ENCODE measurements at regions not wholly inside any gene's neighbourhood (a gene's known extent, or its start where the extent isn't known, plus 50 kb on each side); places are given as distances from the start of the nearest gene placed in this dataset.

DNA sequence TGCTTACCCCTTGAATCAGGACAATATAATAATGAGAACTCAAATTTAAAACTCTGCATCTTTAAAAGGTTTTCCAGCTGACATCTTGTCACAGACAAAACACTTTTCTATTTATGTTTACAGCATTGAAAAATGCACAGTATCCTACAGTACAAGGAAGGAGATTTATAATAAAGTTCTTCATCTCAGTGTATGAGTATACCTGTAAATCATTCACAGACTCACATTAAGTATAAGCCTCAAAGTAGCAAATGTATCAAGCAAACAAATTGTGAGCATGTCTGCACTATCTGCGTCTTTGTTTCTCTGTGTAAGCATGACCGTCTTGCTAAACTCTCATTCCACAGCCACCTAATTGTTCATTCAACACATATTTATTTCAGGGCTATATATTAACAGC lies 52.8 kb downstream of the PPP1R2C start:
- Mint-ChIP-seq H3K4me1 (ENCODE audit: low read depth) (no peaks in the 10 kb centered on the region), H3K27me3 (ENCODE audit: low read depth) (no peaks in the 10 kb centered on the region), H3K36me3 (ENCODE audit: low read depth) (peaks cover 3% of the 10 kb centered on the region), H3K4me3 (no peak overlapping the region), H3K9me3 (peaks cover 3% of the 10 kb centered on the region), H3K27ac (no peak overlapping the region)

DNA sequence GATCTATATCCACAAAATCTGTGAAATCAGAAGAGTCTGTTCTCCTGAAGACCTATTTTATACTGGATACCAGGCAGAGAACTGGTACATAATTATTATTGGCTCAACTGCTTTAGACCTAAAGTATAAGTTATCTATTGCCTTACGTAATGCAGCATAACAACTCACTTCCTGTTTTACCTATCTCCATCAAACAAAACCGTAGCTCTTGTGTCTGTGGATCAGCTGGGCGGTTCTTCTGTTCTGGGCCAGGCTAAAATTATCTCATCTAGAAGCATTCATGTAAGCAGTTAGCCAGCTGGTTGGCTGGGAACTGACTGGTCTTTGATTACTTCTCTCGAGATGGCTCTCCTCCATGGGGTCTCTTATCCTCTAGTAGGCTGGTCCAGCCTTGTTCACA lies 57.8 kb downstream of the PPP1R2C start:
- Mint-ChIP-seq H3K4me3 (no peak overlapping the region), H3K9me3 (no peaks in the 10 kb centered on the region), H3K27me3 (ENCODE audit: low read depth) (no peaks in the 10 kb centered on the region), H3K27ac (no peak overlapping the region), H3K36me3 (ENCODE audit: low read depth) (peaks cover 3% of the 10 kb centered on the region), H3K4me1 (ENCODE audit: low read depth) (peaks cover 2% of the 10 kb centered on the region)

DNA sequence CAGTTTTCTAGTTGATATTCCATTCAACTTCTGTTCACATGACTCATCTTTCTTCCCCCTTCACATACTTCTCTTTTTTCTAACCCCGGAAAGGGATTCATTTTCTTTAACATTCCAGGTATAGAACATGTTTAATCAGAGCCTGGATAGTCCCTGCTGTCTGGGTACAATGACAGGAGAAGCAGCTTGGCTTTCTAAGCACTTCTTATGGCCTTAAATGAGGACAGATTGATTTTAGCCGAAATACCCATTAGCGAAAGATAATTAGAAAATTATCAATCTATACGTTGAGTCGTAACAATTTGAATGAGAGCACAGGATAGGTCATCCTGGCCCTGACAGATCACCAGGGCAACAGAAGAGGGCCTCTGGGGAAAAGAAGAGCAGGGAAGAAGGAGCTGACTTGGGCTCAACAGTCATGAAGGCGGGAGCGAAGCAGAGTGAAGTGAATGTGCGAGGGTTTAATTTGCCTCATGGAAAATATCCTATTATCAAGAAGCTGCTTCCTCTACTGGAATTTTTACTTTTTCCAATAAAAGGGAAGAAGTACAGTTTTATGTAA lies 62.2 kb downstream of the PPP1R2C start:
- H3K9me3 Mint-ChIP-seq = no peaks in the 10 kb centered on the region
- no peaks in the 10 kb centered on the region for H3K27me3 Mint-ChIP-seq (ENCODE audit: low read depth)
- no peaks in the 10 kb centered on the region for H3K36me3 Mint-ChIP-seq (ENCODE audit: low read depth)
- H3K4me1 Mint-ChIP-seq (ENCODE audit: low read depth) = peaks cover 2% of the 10 kb centered on the region
- no peak overlapping the region for H3K4me3 Mint-ChIP-seq
- no peak overlapping the region for H3K27ac Mint-ChIP-seq

DNA sequence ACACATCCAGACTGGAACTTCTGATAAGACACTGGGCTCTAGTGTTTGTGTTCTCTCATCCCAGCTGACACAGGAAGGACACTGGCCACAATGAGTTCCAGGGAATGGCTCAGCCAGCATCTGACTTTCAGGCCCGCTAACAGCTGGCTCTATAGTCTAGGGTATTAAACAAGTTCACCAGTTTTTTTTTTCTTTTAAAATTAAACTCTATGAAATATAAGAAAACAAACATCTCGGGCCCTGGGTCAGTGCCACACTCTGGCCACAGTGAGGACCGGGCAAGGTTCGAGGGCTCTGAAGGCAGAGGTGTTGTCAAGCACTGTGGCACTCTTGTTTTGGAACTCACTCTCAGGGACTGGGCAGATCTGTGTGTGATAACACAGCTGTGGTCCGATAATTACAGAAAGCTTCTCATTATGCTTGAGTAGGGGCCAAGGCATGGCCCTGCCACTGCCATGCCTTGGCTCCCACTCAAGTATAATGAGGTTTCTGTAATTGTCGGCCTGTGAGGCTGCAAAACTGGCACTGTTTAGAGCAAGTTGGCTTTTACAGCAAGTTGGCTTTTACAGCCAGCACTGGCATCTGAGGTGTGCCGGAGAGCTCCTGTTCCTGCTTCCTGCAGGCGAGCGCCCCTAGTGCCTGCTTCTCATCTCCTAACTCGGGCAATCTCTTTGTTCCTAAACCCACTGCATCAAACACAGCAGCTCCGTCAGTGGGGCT lies 62.8 kb downstream of the PPP1R2C start:
- Mint-ChIP-seq H3K4me1 (ENCODE audit: low read depth) (peaks cover 2% of the 10 kb centered on the region), H3K36me3 (ENCODE audit: low read depth) (no peaks in the 10 kb centered on the region), H3K27me3 (ENCODE audit: low read depth) (no peaks in the 10 kb centered on the region), H3K9me3 (no peaks in the 10 kb centered on the region), H3K4me3 (no peak overlapping the region), H3K27ac (no peak overlapping the region)

DNA sequence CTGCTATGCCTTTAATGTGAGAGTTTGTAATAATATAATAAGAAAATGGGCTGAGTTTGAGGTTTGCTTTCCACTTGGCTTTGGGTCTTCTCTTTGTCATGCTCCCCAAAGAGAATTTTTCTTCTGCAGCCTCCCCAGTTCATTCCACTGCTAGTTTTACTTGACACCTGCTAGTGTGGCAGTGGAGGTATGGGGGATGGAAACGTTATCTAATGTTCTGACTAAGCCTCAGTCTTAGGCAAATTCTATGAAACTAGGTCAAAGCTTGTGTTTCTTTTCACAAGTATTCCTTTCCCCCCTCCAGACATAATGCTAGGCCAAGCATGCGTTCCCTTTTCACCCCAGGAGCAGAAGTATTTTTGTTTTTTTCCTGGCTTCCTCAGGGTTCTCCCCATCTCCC lies 67.5 kb downstream of the PPP1R2C start:
- no peaks in the 10 kb centered on the region for H3K27me3 Mint-ChIP-seq (ENCODE audit: low read depth)
- H3K4me1 Mint-ChIP-seq (ENCODE audit: low read depth) = peaks cover 3% of the 10 kb centered on the region
- H3K4me3 Mint-ChIP-seq = no peak overlapping the region
- no peaks in the 10 kb centered on the region for H3K36me3 Mint-ChIP-seq (ENCODE audit: low read depth)
- H3K27ac Mint-ChIP-seq = no peak overlapping the region
- H3K9me3 Mint-ChIP-seq = no peaks in the 10 kb centered on the region

DNA sequence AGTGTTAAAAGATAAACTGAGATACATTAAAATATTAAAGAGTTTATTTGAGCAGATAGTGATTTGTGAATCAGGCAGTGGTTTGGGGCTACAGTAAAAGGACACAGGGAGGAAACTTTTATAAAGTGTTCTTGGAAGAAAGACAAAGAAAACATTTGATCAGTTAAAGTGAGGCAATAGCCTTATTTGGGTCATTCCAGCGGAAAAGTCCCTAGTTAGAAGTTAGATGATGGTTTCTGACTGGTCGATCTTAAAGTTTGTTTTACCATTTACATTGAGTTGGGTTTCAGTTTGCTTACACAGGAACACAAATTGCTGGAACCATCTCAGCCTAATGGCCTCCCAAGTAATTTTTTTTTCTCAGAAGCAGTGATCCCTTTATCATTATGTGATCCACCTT lies 69.7 kb downstream of the PPP1R2C start:
- Mint-ChIP-seq H3K9me3 (no peaks in the 10 kb centered on the region), H3K27ac (no peak overlapping the region), H3K27me3 (ENCODE audit: low read depth) (no peaks in the 10 kb centered on the region), H3K4me3 (no peak overlapping the region), H3K4me1 (ENCODE audit: low read depth) (peaks cover 9% of the 10 kb centered on the region), H3K36me3 (ENCODE audit: low read depth) (no peaks in the 10 kb centered on the region)

GRCh38 chrX:42707742-42708141 lies 70.2 kb downstream of the PPP1R2C start:
- Mint-ChIP-seq H3K36me3 (ENCODE audit: low read depth) (no peaks in the 10 kb centered on the region), H3K4me1 (ENCODE audit: low read depth) (peaks cover 9% of the 10 kb centered on the region), H3K27ac (no peak overlapping the region), H3K27me3 (ENCODE audit: low read depth) (no peaks in the 10 kb centered on the region), H3K9me3 (no peaks in the 10 kb centered on the region), H3K4me3 (no peak overlapping the region)

DNA sequence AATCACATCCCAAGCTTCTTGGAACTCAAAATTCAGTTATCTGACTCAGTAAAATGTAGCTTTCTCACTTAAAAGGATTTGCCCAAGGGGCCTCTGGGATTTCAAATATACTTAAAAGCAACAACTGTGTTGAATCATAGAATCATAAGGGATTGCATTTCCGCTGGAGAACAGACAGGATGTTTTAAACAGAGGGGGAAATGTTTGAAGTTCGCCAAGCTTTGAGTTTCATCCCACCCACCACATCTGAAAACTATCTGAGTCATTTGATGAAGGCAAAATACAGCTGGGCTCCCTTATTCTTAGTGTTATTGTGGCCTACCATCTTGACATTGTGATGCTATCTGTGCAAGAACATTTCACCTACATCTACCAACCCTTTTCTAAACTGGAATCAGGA lies 73.5 kb downstream of the PPP1R2C start:
- Mint-ChIP-seq H3K27ac (no peak overlapping the region), H3K4me1 (ENCODE audit: low read depth) (peaks cover 7% of the 10 kb centered on the region), H3K27me3 (ENCODE audit: low read depth) (no peaks in the 10 kb centered on the region), H3K9me3 (no peaks in the 10 kb centered on the region), H3K36me3 (ENCODE audit: low read depth) (no peaks in the 10 kb centered on the region), H3K4me3 (no peak overlapping the region)

DNA sequence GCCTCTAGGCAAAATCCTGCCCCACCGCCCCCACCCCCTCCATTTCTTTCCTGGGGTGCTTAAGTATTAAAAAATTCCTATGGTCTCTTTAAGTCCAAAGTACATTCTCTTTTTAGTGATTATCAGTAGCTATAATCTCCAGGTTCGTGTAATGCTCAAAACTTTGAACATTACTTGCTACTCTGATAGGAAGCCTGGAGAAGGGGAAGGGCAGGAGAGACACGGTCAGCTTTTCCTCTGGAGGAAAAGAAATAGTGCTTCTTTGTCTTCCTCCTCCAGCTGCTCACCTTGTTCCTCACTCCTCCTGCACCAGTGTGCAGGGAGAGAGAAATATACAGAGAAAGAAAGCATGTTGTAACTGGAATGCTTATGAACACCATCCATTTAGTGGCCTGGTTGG lies 80.4 kb downstream of the PPP1R2C start:
- Mint-ChIP-seq H3K27ac (no peak overlapping the region), H3K4me1 (ENCODE audit: low read depth) (no peaks in the 10 kb centered on the region), H3K9me3 (no peaks in the 10 kb centered on the region), H3K36me3 (ENCODE audit: low read depth) (no peaks in the 10 kb centered on the region), H3K27me3 (ENCODE audit: low read depth) (no peaks in the 10 kb centered on the region), H3K4me3 (no peak overlapping the region)

DNA sequence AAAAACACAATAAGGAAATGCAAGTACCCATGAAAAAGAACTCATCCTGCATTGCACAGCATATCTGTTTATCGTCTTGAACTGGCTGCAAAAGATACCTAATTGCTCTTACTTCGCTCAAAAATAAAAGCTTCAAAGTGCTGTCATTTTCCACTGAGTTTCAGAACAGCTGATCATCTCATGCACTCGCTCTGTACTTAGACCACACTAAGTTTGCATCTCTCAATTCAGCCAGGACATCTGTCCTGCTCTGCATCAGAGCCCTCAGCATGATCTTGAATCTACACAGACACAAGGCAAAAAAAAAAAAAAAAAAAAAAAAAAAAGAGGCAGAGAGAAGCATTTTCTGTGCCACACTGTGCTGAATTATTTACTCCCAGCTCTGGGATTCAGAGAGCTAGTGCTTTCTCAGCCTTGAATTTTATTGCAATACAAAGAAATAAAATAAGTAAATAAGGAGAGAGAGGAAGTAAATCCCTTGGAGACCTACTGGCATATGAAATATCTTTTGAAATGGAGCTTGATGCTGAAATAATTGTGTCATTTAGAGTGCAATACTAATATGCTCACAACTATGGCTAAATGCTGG lies 81.3 kb downstream of the PPP1R2C start:
- no peak overlapping the region for H3K27ac Mint-ChIP-seq
- H3K4me1 Mint-ChIP-seq (ENCODE audit: low read depth) = no peaks in the 10 kb centered on the region
- H3K4me3 Mint-ChIP-seq = no peak overlapping the region
- H3K27me3 Mint-ChIP-seq (ENCODE audit: low read depth) = no peaks in the 10 kb centered on the region
- no peaks in the 10 kb centered on the region for H3K9me3 Mint-ChIP-seq
- H3K36me3 Mint-ChIP-seq (ENCODE audit: low read depth) = no peaks in the 10 kb centered on the region

DNA sequence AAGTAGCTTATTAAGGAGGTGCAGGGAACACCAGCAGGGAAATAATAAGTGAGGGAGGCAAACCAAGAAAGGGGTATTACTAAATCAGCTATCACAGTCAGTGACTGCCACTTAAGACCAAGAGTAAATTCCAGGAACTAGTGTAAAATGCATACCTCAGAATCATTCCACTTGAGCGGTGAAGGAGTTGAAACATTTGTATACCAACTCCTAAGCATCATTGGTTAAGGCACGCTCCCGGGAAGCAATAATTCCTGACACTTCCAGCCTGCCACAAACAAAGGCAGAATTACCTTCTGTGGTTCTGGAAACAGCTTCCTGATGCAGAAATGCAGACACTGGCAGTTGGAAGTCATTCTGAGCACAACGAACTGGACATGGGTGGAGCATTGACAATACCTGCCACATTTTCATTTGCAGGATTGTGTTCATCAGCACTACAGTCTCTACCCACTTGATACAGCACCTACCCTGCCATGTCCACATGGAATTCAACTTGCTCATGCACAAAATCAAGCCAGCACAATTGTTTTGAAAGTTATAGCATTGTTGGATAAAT lies 82.1 kb downstream of the PPP1R2C start:
- Mint-ChIP-seq H3K4me1 (ENCODE audit: low read depth) (no peaks in the 10 kb centered on the region), H3K9me3 (no peaks in the 10 kb centered on the region), H3K27ac (no peak overlapping the region), H3K27me3 (ENCODE audit: low read depth) (no peaks in the 10 kb centered on the region), H3K36me3 (ENCODE audit: low read depth) (no peaks in the 10 kb centered on the region), H3K4me3 (no peak overlapping the region)

DNA sequence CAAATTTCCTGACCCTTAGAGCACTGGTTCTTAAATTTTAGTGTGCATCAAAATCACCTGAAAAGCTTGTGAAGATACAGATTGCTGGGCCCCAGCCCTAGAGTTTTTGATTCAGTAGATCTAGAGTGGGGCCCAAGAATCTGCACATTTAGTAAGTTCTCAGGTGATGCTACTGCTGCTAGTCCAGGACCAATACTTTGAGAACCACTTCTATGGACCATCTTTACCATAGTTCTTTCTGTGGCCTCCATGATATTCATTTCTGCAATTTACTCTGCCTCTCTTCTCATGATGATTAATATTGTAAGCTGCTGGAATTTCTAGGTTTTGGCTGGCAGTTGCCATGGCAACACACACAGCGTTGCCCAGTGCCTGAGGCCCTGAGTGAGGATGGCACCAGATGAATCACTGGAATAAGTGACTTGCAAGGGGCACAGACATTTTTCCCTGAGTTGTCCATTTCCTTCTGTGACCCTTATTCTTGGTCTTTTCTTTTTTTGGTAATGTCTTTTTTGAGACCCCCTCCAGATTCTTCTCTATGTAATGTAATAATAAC lies 83.6 kb downstream of the PPP1R2C start:
- Mint-ChIP-seq H3K27ac (no peak overlapping the region), H3K27me3 (ENCODE audit: low read depth) (no peaks in the 10 kb centered on the region), H3K4me1 (ENCODE audit: low read depth) (no peaks in the 10 kb centered on the region)

DNA sequence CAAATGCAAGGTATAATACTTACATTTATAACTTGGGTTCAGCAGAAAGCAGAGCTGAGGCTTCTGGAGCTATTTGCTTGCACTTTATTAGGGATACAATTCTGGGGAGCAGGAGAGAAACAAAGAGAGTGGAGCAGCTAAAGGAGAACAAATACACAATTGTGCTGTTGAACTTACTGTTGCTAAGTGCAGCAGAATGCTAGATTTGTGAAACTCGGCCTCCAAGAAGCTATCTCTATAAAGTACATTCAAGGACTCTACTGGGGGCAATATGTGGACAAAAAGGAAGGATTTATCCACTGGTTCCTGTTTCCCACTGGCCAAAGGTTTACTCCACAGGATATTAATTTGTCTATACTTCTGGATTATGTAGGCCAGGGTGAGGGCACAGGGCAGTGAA lies 86.8 kb downstream of the PPP1R2C start:
- Mint-ChIP-seq H3K27ac (no peak overlapping the region), H3K36me3 (ENCODE audit: low read depth) (no peaks in the 10 kb centered on the region), H3K4me1 (ENCODE audit: low read depth) (no peaks in the 10 kb centered on the region), H3K27me3 (ENCODE audit: low read depth) (no peaks in the 10 kb centered on the region), H3K4me3 (no peak overlapping the region), H3K9me3 (no peaks in the 10 kb centered on the region)

More for the DNA sequence above, 83.6 kb downstream of the PPP1R2C start:
- Mint-ChIP-seq H3K9me3 (no peaks in the 10 kb centered on the region), H3K4me3 (no peak overlapping the region), H3K36me3 (ENCODE audit: low read depth) (no peaks in the 10 kb centered on the region)

DNA sequence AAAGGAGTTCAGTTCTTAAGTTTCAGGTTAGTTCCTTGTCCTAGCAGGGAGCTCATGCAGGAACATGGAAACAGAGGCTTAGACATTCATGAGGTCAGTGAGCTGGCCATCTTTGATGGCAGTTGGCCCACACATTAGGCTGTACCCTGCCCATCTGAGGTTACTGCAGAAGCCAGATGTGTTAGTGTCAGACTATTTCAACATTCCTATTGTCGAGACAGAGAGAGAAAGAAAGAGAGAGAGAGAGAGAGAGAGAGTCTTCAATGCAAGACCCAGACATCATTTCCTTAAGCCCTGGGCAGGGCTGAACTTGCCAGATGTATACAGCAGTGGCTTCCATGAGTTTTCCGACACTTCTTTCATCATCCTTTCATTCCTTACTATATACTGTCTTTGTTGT lies 91.3 kb downstream of the PPP1R2C start:
- Mint-ChIP-seq H3K4me1 (ENCODE audit: low read depth) (no peaks in the 10 kb centered on the region), H3K4me3 (no peak overlapping the region), H3K36me3 (ENCODE audit: low read depth) (no peaks in the 10 kb centered on the region), H3K9me3 (no peaks in the 10 kb centered on the region), H3K27ac (no peak overlapping the region), H3K27me3 (ENCODE audit: low read depth) (no peaks in the 10 kb centered on the region)

- no peaks in the 10 kb centered on the region for H3K4me1 Mint-ChIP-seq (ENCODE audit: low read depth)
- H3K27ac Mint-ChIP-seq = no peak overlapping the region
- H3K36me3 Mint-ChIP-seq (ENCODE audit: low read depth) = no peaks in the 10 kb centered on the region
- H3K27me3 Mint-ChIP-seq (ENCODE audit: low read depth) = no peaks in the 10 kb centered on the region
- no peak overlapping the region for H3K4me3 Mint-ChIP-seq
- H3K9me3 Mint-ChIP-seq = no peaks in the 10 kb centered on the region
Observed at GRCh38 chrX:42686296-42686695, 91.7 kb downstream of the PPP1R2C start.

All from T-helper 1 cell treated with Interleukin-12 subunit alpha and Interleukin-12 subunit beta and Interleukin-4 antibody, amounts not matched to agents 30 μg/mL and 1 μg/mL, for 36 hours (primary cell).